OCI-LY7 (cell line): ENCODE measurements at regions not wholly inside any gene's neighbourhood (a gene's known extent, or its start where the extent isn't known, plus 50 kb on each side); places are given as distances from the start of the nearest gene placed in this dataset.

Experiments used
- BruUV-seq: library from RNA; stranded (reverse); fragments of 400-500 nt; replicated peaks from 2 replicates; lab custom pipeline; 2021; lab: Mats Ljungman, UMichigan
- CTCF ChIA-PET: fragments of 300-600 bp; sonication (Branson Sonifier 250); formaldehyde crosslinking; loops from one replicate; lab custom pipeline; 2022; ENCODE audit warnings: antibody characterized with exemption; ENCODE audit not compliant: unreplicated experiment; lab: Charles Lee
- POLR2A ChIA-PET: fragments of 300-600 bp; sonication (Branson Sonifier 250); formaldehyde crosslinking; loops from one replicate; lab custom pipeline; 2022; ENCODE audit warnings: antibody characterized with exemption; lab: Charles Lee
- DNase-seq: peaks from one replicate; pipeline ENCODE4 v3.0.0-alpha.2; 2015; ENCODE audit warnings: low spot score
- H2AFZ ChIP-seq: fragments of 200-600 bp; sonication (generic), shearing (Covaris generic); 2 replicates; pipeline ENCODE4 v1.6.1; 2014; ENCODE audit warnings: mild to moderate bottlenecking, antibody characterized with exemption, low read length, moderate library complexity
- H3K27ac ChIP-seq: fragments of 200-600 bp; sonication (generic); 2 replicates; pipeline ENCODE4 v1.5.1; 2014; ENCODE audit warnings: mixed run types, low read depth, mild to moderate bottlenecking, moderate library complexity, low read length, inconsistent platforms; ENCODE audit not compliant: poor library complexity, severe bottlenecking
- H3K36me3 ChIP-seq: fragments of 200-600 bp; sonication (generic); 2 replicates; pipeline ENCODE4 v1.6.1; 2014; ENCODE audit warnings: mild to moderate bottlenecking, antibody characterized with exemption, low read length, moderate library complexity, mixed read lengths; ENCODE audit not compliant: insufficient read depth
- H3K4me1 ChIP-seq: fragments of 200-600 bp; sonication (generic); 2 replicates; pipeline ENCODE4 v1.5.1; 2014; ENCODE audit warnings: mild to moderate bottlenecking, low read length; ENCODE audit not compliant: insufficient read depth, poor library complexity, severe bottlenecking
- H3K4me2 ChIP-seq: fragments of 200-600 bp; sonication (generic); 2 replicates; pipeline ENCODE4 v1.6.1; 2014; ENCODE audit warnings: mild to moderate bottlenecking, low read length
- H3K4me3 ChIP-seq: fragments of 200-600 bp; sonication (generic); 2 replicates; pipeline ENCODE4 v1.5.1; 2014; ENCODE audit warnings: mild to moderate bottlenecking, low read depth, low read length; ENCODE audit not compliant: poor library complexity, severe bottlenecking
- H3K79me2 ChIP-seq: fragments of 200-600 bp; sonication (generic); 2 replicates; pipeline ENCODE4 v1.6.1; 2016; ENCODE audit warnings: low read depth, mild to moderate bottlenecking, low read length, moderate library complexity, mixed read lengths; ENCODE audit not compliant: insufficient read depth
- H3K9me2 ChIP-seq: fragments of 200-600 bp; sonication (generic); 2 replicates; pipeline ENCODE4 v1.6.1; 2016; ENCODE audit warnings: mild to moderate bottlenecking, low read length, mixed read lengths; ENCODE audit not compliant: insufficient read depth
- H3K9me3 ChIP-seq: fragments of 200-600 bp; sonication (generic); 2 replicates; pipeline ENCODE4 v1.6.1; 2014; ENCODE audit warnings: mild to moderate bottlenecking, mixed run types, low read length, mixed read lengths
- H4K20me1 ChIP-seq: fragments of 200-600 bp; sonication (generic); 2 replicates; pipeline ENCODE4 v1.6.1; 2014; ENCODE audit warnings: mild to moderate bottlenecking, antibody characterized with exemption, low read length, moderate library complexity, mixed read lengths; ENCODE audit not compliant: insufficient read depth
- EZH2phosphoT487 ChIP-seq: fragments of 200-600 bp; sonication (generic); IDR thresholded peaks from 2 replicates; pipeline ENCODE4 v1.6.1; 2018; ENCODE audit warnings: low read depth, borderline replicate concordance, mild to moderate bottlenecking, mixed run types, antibody characterized with exemption, low read length, moderate library complexity, mixed read lengths
- intact Hi-C: fragments of 100-400 bp; cut with micrococcal nuclease; formaldehyde crosslinking; loops from one replicate; pipeline ENCODE4 v1.10.0; 2022; ENCODE audit not compliant: unreplicated experiment
- TF ChIP-seq, protein P1 (sequence below): fragments of 200-600 bp; sonication (generic); conservative IDR thresholded peaks from 2 replicates; pipeline ENCODE4 v1.5.1; 2014; ENCODE audit warnings: mild to moderate bottlenecking, antibody characterized with exemption, low read length, moderate library complexity, mixed read lengths

DNA sequence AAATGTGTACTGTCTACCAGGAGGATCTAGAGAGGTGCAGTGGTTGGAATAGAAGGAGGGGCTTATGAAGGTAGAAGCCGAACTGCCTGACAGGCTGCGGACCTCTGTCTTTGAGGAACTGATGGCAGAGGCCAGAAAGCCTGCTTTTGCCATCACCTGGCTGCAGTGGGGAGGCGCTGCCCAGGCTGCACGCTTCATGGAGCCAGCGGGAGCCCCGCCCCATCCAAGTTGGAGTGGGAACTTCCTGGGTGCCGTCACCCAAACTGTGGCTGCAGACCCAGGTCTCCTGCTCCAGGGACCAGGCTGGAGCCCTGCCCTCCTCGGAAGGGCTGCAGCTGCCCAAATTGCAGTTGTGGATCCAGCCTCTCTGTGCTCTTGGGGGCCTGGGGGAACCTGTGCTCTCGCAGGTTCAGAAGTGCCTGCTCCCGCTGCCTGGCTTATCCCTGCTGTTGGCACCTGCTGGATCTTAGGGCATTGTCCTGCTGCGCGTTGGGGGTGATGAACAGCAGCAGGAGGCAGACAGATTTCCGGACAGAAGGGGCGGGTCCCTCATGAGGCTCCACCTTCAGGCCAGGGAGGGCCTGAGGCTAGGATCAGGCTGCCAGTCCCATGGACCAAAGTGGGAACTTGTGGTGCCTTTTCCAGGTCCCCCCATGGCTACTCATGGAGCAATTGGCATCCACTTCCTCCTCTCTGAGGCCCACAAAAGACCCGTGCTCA lies 118.0 kb upstream of the PLPPR4 start:
- no peak for TF ChIP-seq EZH2phosphoT487
- TF ChIP-seq, protein P1, sequence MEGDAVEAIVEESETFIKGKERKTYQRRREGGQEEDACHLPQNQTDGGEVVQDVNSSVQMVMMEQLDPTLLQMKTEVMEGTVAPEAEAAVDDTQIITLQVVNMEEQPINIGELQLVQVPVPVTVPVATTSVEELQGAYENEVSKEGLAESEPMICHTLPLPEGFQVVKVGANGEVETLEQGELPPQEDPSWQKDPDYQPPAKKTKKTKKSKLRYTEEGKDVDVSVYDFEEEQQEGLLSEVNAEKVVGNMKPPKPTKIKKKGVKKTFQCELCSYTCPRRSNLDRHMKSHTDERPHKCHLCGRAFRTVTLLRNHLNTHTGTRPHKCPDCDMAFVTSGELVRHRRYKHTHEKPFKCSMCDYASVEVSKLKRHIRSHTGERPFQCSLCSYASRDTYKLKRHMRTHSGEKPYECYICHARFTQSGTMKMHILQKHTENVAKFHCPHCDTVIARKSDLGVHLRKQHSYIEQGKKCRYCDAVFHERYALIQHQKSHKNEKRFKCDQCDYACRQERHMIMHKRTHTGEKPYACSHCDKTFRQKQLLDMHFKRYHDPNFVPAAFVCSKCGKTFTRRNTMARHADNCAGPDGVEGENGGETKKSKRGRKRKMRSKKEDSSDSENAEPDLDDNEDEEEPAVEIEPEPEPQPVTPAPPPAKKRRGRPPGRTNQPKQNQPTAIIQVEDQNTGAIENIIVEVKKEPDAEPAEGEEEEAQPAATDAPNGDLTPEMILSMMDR, result no peak
- no TSS peak for BruUV-seq
- H3K4me1 ChIP-seq, result no peaks in the 10 kb centered on the region
- H3K36me3 ChIP-seq, result no peaks in the 10 kb centered on the region
- no peaks in the 10 kb centered on the region for H3K9me2 ChIP-seq
- no peak for DNase-seq
- no peaks in the 10 kb centered on the region for H3K79me2 ChIP-seq
- no peaks in the 10 kb centered on the region for H3K9me3 ChIP-seq
- POLR2A ChIA-PET, result no interaction called here
- H4K20me1 ChIP-seq, result no peaks in the 10 kb centered on the region
- no peak overlapping the region for H3K27ac ChIP-seq
- intact Hi-C loops, result no loop called here
- H3K4me3 ChIP-seq, result no peak overlapping the region
- H2AFZ ChIP-seq, result no peak overlapping the region
- CTCF ChIA-PET, result no interaction called here
- H3K4me2 ChIP-seq, result no peak overlapping the region

DNA sequence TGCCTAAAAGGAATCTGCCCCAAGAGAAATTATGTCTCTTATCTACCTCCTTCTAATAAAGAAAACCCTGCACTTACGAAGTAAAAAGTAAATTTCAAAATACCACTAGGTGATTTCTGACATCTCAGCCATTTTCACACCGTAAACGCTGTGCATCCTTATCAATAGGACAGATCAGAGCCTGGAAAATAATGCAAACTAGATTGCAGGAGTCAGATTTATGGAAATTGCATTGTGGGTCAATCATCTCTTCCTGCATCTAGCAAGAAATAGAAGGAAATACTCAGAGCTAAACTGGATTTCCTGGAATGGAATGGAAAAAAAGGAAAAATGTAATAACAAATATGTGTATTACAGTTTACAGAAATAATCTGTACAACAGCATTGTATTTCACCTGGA lies 114.3 kb upstream of the PLPPR4 start:
- Histone ChIP-seq H3K4me3 (no peak overlapping the region), H3K79me2 (no peaks in the 10 kb centered on the region), H3K36me3 (no peaks in the 10 kb centered on the region), H3K27ac (no peak overlapping the region), H2AFZ (no peak overlapping the region), H4K20me1 (no peaks in the 10 kb centered on the region), H3K4me1 (no peaks in the 10 kb centered on the region), H3K9me3 (no peaks in the 10 kb centered on the region), H3K4me2 (no peak overlapping the region), H3K9me2 (no peaks in the 10 kb centered on the region)
- ChIA-PET CTCF (no interaction called here), POLR2A (no interaction called here)
- BruUV-seq, result no TSS peak
- DNase-seq, result no peak
- no peak for TF ChIP-seq EZH2phosphoT487
- TF ChIP-seq, protein P1, result no peak
- intact Hi-C loops, result no loop called here

DNA sequence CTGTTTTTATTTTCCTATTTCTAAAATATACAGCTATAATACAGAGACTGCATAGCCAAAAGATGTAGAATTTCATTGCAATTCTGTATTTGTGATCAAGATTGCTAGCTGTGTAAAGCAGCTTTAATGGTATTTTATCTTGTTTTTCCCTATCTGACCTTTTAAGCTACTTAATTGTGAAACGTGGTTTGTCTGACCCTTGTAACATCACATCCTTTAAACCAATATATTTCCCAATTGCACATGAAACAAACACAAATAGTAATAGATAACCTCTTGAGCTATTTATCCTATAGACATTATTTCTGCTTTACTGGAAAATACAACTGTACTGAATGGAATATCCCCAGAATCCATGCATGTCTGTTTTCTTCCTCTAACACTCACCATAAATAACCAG lies 112.2 kb upstream of the PLPPR4 start:
- no peaks in the 10 kb centered on the region for H3K36me3 ChIP-seq
- ChIA-PET CTCF (no interaction called here), POLR2A (interaction anchor here (0.6 kb wide), 1 partner anchor 54 kb away, joined by 4 read pairs; no protein-coding TSS in a partner anchor)
- no peak overlapping the region for H2AFZ ChIP-seq
- no peaks in the 10 kb centered on the region for H3K9me3 ChIP-seq
- no peaks in the 10 kb centered on the region for H4K20me1 ChIP-seq
- DNase-seq, result no peak
- H3K4me3 ChIP-seq, result no peak overlapping the region
- no peaks in the 10 kb centered on the region for H3K79me2 ChIP-seq
- no peak overlapping the region for H3K4me2 ChIP-seq
- H3K9me2 ChIP-seq, result no peaks in the 10 kb centered on the region
- TF ChIP-seq, protein P1, result no peak
- TF ChIP-seq EZH2phosphoT487, result no peak
- no peaks in the 10 kb centered on the region for H3K4me1 ChIP-seq
- no TSS peak for BruUV-seq
- no peak overlapping the region for H3K27ac ChIP-seq
- intact Hi-C loops, result no loop called here
